ENCODE measurements at regions not wholly inside any gene's neighbourhood (a gene's known extent, or its start where the extent isn't known, plus 50 kb on each side); places are given as distances from the start of the nearest gene placed in this dataset.
"Not testable (repeated sequence)": the region's sequence is repeated elsewhere in the genome, so short reads cannot be mapped to it uniquely, and the experiment has no call there.

DNA sequence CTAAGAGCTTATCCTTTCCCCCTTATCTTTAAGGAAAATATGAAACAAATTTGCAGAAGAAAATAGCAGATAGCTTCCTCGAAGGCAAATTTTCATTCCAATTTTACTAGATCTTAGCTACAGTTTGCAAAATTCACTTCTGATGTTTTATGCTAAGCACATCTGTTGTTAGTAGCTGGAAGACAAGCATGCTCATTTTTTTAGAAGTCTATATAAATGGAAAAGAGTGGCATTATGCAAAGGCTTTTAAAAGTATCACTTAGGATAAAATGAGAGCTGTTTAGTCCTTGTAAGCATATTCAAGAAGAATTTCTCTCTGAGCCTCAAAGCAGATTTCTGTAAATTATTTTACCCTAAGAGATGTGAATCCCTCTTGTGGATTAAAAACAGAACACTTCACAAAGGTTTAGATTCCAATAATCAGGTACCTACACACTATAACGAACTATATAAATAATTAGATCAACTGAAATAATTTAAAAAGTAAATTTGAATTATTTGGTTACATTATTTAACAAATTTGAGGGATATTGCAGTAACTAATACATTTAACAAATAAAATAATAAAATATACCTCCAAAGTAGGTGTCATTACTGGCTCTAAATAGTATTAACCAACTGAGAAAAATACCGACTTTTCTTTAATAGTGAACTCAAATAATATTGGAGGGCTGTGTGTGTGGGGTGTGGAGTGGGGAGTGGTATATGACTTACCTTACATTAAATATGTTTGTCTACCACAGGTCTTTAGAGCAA lies 307.1 kb downstream of the SEMA3D start:
- no peak for DNase-seq

DNA sequence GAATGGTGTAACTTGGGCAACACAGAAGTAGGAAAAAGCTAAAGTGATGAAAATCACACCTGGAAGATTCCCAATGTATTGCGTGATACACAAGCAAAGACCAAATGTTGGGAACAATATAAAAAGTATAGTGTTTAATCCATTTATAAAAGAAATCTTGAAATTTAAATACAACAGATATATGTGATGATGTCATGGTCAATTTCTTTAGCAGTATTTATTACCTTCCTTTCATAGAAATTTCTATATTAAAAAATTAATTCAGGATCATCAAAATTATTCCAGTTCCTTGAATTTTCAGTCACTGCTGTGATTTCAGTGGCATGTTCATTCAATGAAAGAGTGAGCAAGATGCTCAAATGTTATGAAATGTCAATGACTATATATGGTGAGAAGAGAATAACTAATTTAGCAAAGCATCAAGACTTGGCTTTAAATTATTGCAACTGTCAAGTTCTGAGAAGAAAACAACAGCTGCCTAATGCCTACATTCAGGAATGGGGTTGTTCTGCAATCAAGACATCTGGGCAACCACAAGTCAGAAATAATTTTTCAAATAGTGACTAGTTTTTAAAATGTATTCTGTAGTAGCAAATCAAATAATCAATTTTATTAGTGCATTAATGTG lies 308.8 kb downstream of the SEMA3D start:
- no peak for DNase-seq

DNA sequence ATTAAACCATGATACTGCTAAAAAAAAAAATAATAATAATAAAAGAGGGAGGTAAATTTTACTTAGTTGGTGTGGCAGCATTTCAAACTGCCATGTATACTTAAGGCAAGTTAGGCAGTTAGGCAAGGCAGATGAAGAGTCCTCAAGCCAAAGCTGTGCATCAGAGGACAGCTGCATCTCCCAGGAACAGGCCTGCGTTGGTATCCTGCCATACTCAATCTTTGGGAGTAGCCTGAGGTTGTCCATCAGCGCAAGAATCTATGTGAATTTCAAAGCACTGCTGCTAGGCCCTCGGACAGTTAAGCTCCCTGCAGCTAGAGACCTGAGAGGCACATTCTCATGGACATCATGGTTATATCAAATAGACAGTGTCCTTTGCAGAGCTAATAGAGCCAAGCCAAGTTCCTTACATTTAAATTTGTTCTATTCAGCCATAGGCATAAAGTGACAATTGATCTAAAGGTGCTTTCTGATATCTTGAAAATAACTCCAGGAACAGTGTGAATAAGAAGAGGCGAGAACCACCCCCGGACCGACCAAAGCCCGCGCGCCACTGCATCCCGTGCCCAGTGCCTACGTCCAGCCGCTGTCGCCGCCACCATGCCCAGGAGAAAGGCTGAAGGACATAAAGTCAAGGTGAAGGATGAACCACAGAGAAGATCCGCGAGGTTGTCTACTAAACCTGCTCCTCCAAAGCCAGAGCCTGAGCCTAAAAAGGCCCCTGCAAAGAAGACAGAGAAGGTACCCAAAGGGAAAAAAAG lies 310.6 kb downstream of the SEMA3D start:
- no peak for DNase-seq

DNA sequence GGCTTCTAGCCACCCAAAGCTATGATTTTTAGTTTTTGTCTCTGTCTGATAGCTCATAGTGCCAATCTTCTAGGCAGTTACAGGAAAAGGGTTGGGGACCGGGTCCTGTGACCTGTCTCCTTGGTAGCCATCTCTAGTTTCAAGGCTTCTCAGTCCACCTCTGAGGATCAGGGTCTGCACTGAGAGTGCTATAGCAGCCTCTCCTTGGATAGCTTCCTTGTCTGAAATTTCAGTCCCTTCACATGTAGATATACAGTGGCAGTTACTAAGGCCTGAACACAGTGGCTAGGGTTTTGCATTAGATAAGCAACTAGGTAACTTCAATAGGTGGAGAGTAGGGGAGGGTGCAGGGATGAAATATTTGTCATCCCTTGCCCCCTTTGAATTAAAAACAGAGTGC lies 321.3 kb downstream of the SEMA3D start:
- DNase-seq, result no peak

DNA sequence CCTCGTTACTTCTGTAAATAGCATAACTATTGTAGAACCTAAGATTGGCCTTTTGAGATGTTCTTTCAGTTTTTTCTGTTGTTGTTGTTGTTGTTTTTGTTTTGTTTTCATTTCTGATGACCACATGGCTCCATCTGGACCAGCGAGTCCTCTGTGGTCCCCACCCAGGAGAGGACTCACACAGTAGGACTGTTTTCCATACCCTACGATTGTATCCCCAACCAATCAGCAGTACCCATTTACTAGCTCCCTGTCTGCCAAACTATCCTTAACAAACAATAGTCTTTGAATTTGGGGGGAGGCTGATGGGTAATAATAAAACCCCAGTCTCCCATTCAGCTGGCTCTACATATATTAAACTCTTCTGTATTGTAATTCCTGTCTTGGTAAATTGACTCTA lies 329.5 kb downstream of the SEMA3D start:
- no peak for DNase-seq

DNA sequence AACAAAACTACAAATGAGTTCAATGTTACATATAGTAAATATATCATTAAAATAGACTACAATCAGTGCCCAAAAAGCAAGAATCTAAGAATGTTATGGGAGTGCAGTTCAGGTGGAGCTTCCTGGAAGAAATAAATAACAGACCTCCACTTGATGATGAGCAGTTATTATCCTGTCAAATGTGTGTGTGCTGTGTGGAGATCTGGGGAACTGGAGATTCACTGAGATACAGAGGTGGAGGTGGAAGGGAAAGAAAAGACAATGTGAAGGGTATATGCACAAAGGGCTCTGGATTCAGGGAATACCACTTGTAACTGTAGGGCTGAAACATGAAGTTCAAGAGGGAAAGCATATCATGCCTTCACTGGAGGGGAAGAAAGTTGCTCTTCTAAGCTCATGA lies 331.1 kb downstream of the SEMA3D start:
- DNase-seq, result no peak

DNA sequence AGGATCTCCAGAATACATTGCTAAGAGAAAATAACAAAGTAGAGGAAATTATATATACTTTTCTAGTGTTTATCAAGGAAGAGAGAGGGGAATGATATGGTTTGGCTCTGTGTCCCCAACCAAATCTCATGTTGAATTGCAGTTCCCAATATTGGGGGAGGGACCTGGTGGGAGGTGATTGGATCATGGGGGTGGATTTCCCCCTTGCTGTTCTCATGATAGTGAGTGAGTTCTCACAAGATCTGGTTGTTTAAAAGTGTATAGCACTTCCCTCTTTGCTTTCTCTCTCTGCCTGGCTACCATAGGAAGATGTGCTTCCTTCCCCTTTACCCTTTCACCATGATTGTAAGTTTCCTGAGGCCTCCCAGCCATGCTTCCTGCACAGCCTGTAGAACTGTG lies 337.9 kb downstream of the SEMA3D start:
- not testable (repeated sequence) for DNase-seq

DNA sequence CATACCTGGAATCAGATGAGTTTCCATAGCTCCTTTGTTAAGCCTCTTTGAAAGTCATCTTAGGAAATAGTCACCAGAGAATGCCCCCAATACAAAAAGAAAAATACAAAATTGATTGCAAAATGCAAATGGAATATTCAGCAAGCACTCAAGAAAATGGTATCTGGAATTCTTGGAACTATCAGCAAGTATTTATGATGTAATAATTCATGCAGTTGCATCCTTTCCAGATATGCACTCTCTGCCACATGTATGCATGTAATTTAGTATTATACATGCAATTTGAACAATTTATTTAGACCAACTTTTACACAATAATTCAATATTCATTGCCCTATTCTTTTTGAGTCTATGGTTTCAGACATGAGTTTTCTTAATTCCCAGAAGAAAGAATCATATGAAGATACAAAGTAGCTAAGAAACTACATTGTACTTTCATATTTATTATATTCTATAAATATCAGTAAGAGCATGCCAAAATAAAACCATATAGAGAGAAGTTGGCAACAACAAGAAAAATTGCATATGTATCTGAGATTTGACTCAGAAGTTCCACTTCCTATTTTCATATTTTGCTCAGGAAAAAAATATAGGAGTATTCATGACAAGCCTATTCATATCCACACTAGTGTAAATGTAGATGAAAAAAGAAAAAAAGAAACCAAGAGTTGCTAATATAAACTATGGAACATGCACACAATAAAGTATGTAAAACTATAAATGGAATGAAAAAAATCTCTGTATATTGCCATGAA lies 338.5 kb downstream of the SEMA3D start:
- no peak for DNase-seq

DNA sequence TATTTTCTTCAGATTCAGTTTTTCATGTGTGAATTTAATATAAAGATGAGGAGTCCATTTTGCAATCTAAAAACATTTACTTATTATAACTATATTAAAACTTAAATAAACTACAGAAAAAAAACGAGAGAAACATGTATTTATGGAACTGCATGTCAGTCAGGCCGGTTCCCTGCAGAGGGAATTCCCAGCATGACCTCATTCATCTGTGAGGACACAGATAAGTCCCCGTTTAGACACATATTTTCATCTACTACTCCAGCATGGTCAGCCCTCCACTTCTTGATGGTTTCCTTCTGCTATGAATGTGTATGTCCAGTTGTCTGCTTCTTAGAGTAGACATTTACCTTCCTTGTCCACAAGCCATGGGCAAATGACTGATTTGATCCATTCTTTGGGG lies 339.1 kb downstream of the SEMA3D start:
- no peak for DNase-seq

DNA sequence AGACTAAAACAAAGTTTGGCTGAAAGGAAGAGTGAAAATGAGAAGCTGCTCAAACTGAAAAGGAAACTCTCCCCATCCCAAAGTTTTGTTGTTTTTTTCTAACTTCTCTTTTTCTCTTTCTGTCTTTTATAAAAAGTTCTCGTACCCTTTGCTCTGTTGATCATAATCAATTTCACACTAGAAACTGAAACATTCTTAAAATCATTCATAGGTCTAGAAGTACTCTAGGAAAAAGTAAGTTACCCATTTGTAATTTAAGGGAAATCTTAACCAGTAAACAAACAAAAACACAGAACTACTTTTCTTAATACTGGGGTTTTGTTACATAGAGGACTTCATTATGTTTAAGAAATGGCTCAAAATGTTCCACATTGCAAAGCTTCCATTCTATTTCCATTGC lies 339.8 kb downstream of the SEMA3D start:
- no peak for DNase-seq

DNA sequence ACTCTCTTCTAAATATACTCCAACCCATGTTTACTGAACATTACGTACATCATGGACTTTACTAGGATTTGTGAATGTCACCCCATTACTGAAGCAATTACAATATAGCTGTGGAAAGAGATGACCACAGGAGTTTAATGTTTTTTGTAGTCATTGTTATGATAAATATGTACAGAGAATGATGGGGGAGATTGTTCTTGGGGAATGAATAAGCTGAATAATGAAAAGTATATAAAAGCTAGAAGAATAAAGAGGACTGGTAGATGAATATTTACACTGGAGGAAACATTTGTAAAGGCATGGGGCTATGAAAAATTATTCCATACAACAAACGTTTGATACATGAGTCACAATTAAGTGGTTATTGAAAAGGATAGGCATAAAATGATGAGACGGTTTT lies 340.9 kb downstream of the SEMA3D start:
- DNase-seq, result no peak

DNA sequence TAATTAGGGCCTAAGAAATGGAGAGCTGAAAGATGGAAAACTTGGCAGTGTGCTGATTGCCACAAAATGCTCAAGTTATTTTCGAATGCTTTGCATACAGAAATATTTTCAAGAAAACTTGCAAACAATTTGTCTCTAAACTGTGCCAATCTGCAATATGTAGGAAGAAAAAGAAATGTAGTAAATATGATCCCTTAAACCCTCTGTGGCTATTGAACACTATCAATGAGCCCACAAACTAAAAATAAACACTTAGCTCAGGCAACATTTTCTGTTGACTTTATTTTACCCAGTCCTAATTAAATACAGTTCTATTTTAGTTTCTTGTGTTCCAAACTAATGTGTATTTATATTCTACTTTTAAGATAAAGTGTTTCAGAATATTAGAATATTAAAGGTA lies 342.1 kb downstream of the SEMA3D start:
- DNase-seq, result no peak

DNA sequence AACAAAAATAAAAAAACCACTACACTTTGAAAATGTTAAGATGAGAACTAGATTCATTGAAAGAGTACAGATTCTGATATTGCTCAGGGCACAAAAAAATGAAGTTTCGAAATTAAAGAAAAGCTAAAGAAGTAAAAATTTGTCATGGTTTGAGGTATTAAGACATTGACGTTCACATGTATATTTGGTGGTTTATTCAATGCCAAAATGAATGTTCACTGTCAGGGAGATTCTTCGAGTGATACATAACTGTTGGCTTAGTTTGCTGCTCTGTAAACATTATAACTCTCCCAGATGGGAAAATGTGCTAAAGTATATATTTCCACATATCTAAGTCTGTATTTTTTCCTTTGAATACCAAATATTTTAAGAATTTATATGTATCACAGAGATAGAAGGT lies 345.0 kb downstream of the SEMA3D start:
- DNase-seq, result no peak

DNA sequence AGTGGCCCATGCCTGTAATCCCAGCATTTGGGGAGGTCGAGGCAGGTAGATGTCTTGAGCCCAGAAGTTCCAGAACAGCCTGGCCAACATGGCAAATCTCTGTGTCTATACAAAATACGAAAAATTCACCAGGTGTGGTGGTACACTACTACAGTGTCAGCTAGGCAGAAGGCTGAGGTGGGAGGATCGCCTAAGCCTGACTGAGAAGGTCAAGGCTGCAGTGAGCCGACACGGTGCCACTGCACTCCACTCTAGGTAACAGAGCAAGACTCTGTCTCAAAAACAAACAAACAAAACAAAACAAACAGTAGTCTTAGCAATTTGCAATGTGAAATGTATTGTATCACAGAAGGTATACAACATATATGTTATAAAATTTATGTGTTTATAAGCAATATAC lies 348.0 kb downstream of the SEMA3D start:
- no peak for DNase-seq

DNA sequence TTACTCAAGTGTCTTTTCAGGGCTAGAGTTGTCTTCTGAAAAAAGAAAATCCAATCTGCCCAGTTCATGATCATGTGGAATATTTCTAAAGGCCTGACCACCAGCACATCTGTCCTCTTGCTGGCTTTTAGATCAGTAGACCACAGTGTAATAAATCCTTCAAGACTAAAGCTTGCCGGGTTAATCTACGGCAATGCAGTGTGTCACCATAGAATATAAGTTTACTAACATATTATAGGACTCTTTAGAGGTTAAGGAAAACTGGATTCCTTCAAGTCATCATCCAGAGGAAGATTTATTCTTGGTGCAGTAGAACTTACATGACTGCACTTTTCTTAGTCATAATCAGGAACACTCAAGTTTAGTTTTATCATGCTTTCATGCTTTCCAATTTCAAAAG lies 349.5 kb downstream of the SEMA3D start:
- DNase-seq, result no peak

DNA sequence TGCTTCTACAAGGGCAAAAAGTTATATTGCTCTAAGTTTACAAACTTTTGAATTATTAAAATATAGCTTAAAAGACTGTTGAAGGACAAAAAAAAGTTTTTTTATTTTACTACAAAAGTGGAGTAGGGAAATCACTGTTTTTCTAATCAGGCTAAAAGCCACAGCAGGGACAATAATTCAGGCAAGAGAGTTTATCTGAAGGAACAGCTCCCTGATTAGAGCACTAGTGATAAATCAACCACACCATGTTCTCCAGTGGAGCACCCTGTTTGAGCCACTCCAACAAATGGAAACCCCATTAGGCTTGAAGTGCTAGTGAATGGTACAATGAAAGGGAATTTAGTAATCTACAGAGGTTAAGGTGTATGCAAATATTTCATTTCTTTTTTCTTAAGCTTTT lies 357.1 kb downstream of the SEMA3D start:
- no peak for DNase-seq

DNA sequence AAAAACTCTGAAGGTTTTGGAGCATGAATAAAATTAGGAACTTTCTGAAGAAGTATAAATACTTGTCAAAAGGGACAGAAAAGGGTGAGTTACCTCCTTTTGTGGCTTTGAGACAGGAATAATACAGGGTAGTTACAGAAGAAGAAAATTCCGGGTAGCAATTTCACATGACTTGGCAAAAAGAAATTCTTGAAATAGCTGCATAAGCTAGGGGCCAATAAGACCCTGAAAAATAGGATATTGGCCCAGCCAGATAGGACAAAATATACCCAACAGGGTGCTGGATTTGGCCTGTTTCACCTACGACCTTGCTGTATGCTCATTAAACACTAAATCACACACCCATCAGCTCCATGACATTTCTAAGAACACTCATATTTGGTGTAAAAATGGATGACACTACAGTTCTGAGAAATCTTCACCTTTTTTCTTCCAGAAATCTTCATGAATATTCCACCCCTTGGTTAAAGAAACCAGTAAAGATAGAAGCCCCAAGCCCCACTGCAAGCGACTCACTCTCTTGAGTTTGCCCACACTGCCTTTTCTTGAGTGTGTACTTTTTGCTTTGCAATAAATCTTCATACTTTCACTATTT lies 362.7 kb downstream of the SEMA3D start:
- no peak for DNase-seq

DNA sequence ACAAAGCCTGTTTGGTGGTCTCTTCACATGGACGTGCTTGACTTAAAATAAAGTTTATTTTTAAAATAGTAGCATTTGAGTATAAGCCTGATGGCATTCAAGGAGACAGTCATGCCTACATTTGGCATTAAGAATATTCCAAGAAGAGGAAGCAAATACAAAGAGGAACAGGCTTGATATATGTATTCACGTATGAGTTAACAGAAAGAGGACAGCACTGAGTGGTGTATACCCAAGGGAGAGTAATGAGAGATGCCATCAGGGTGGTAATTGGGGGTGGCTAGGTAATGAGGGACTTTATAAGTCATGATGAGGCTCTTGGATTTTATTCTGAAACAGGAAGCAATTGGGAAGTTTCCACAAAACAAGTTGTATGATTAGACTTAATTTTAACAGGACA lies 363.3 kb downstream of the SEMA3D start:
- DNase-seq, result no peak

DNA sequence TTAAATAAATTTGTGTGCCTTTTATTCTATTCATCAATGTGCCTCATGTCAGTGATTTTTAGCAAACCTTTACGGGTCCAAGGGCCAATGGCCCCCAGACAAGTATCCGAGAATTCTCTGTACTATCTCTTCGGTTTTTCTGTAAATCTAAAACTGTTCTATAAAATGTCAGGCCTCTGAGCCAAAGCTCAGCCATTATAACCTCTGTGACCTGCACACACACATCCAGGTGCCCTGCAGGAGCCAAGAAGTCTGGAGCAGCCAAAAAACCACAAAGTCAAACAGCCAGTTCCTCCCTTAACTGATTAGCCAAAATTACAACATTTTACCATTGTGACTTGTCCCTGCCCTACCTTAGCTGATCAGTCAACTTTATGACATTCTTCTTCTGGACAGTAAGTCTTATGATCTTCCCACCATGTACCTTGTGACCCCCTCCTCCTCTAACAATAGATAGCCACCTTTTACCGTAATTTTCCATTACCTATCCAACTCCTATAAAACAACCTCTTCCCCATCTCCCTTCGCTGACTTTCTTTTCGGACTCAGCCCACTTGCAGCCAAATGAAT lies 363.8 kb downstream of the SEMA3D start:
- no peak for DNase-seq

DNA sequence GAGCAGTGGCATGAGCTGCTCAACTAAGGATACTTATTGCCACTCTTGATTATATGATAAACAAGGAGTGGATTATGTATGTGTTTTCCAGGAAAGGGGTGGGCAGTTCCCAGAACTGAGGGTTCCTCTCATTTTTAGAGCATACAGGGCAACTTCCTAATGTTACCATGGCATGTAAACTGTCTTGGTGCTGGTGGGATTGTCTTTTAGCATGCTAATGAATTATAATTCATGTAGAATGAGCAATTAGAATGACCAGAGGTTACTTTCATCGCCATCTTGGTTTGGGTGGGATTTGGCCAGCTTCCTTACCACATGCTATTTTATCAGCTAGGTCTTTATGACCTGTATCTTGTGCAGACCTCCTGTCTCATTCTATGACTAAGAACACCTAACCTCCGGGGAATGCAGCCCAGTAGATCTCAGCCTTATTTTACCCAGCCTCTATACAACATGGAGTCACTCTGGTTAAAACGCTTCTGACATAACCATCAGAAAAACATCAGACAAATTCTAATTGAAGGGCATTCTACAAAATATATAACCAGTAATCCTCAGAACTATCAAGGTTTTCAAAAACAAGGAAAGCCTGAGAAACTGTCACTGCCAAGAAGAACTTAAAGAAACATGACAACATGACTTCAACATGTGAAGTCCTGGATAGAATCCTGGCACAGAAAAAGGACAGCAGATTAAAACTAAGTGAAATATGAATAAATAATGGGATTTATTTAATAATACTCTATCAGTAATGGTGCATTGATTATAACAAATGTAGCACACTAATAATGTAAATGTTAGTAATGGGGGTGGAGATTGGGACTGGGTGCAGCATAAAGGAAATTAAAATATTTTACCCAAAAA lies 365.0 kb downstream of the SEMA3D start:
- no peak for DNase-seq

DNA sequence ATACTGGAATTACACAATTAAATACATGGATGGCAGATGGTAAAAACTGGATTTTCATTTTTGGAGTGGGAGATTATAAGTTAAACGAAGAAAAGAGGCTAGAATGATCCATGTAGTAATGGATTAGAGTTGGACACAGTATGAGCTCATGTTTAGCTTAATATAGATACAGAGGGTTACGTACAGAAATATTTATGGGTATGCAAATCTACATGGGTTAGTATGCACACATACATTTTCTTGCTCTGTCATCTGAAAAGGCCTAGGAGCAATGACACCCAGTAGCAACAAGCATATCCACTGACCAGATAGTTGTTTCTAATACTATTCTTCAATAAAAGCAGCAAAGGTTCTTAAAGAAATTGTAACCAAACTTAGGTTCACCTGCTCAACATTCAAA lies 366.4 kb downstream of the SEMA3D start:
- no peak for DNase-seq

DNA sequence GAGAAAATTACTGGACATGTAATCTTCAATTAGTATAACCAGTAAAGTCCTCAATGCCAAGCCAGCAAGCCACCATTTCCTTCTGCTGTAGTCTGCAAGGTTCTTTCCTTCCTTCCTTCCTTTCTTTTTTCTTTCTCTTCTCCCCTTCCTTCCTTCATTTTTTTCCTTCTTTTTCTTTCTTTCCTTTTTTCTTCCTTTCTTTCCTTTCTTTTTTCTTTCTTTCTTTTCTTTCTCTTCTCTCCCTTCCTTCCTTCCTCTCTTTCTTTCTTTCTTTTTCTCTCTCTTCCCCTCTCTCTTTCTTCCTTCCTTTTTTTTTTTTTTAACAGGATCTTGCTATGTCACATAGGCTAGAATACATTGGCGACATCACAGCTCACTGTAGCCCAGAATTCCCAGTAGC lies 369.8 kb downstream of the SEMA3D start:
- no peak for DNase-seq

All from stimulated activated CD4-positive, alpha-beta T cell treated with anti-CD3 and anti-CD28 coated beads, Interleukin-2, amount 100 ng/mL, for 48 hours (primary cell).